OCI-M2 (cell line): ENCODE measurements at regions not wholly inside any gene's neighbourhood (a gene's known extent, or its start where the extent isn't known, plus 50 kb on each side); places are given as distances from the start of the nearest gene placed in this dataset.

Experiments used
- DNase-seq: peaks from one replicate; lab custom pipeline; 2025; ENCODE audit not compliant: unreplicated experiment; lab: John Stamatoyannopoulos, UW

GRCh38 chr19:30757104-30757836, 385.1 kb downstream of the ZNF536 start:
- DNase-seq = no peak

GRCh38 chr19:30755581-30755980, 383.4 kb downstream of the ZNF536 start:
- DNase-seq = no peak

DNA sequence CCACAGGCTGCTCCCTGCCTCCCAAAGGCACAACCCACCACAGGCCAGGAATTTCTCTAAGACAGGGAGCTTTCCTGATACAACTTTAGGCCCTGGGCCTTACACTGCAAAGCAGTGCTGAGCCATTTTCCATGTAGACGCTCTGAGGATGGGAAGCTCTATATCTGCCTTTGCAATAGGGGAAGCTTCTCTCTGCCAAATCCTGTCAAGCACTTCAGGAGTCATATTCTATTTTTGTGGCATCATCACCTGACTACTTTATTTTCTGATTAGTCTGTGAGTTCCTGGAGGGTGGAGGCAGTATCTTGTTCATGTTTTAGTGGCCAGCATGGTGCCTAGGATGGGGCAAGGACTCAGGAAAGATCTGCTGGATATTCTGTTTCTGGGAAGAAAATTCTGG, 382.0 kb downstream of the ZNF536 start:
- DNase-seq = no peak

DNA sequence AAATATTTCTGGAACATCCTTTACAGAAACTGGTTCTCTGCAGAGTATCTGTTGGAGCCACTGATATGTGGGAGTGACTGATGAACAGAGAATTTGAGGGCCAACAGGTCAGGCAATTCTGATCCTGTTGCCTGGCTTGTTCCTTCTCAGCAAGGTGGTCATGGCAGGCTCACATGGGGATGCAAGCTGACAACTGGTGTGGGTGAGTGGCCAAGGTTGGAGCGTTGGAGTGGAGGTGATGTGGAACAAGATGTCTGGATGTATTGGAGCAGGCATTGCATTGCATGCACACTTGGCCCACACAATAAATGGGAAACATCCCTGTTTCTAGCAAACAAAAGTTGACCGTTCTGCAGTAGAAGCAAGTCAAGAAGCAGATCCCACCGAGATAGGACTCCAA, 380.7 kb downstream of the ZNF536 start:
- no peak for DNase-seq

DNA sequence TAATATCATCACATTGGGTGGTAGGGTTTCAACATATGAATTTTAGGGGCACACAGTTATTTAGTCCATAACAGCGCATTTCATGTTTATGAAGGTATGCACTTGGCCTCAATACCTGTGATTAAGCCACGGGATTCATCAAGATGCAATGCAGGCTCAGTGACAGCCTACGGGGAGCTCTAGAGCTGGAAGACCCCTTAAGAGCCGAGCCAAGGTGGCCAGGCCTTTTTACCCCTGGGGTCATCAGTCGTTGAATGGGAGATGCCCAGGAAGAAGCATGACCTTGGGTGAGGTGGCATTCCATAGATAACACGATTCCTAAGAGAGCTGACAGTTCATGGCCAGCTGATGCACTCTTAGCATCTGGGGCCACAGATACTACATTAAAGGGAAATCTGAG, 380.0 kb downstream of the ZNF536 start:
- DNase-seq = no peak

DNA sequence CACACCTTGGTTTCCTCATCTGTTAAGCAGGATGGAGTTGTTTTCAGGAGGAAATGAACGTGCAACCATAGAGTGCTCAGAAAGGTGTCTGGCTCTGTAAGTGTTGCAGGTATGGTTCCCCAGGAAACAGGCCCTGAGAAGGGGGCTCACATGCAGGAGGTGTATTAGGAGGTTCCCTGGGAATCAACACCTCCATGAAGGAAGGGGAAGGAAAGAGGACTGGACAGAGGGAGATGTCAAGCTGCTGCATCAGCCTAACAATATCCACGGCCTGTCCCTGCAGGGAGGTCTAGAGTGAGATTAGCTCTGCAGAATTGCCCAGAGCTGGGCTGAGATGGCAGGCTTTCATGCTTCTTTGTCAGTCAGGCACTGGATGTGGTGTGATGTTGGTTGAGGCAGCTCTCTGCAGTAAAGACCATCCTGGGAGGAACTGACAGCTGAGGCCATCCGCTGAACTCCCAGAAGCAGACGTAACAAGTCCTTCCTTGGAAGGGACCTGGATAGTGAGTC, 373.3 kb downstream of the ZNF536 start:
- DNase-seq = no peak

- DNase-seq = no peak
Observed at GRCh38 chr19:30744741-30745475, 372.7 kb downstream of the ZNF536 start.

DNA sequence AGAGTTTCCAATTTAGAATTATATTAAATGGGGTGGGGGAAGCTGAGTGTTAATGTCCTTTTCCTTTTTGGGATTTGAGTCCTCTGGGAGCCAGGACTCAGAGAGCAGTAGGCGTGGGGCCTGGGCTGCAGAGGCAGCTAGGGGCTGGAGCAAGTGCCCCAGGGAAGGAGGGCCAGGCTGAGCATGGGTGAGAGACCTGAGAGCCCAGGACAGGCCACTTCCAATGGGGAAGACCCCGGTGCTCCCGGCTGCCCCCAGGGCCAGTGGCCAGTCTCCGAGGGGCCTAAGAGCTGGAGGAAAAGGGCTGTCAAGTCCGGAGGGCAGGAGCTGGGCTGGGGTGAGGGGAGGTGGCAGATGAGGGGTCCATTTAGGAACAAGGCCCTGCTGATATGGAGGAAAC, 371.5 kb downstream of the ZNF536 start:
- DNase-seq = no peak

DNA sequence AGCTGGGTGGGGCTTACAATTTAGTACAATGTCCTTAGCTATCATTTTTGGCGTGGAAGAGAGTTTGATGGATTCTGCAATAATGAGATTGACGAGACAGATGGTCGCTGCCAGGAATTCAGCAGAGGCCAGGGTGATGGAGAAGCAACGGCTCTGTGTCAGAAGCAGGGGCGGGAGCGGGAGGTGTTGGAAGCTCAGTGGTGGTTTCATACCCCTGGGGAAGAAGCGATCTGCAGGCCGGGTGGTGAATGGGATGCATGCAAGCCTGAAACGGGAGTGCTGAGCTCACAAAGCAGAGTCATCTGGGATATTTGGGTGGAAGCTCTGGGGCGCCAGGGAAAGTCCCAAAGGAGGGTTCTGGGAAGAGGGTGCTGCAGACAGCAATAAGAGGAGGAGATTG, 370.8 kb downstream of the ZNF536 start:
- DNase-seq = no peak

GRCh38 chr19:30742406-30742938, 370.3 kb downstream of the ZNF536 start:
- no peak for DNase-seq

- DNase-seq = no peak
Observed at GRCh38 chr19:30741566-30741965, 369.4 kb downstream of the ZNF536 start.

- DNase-seq = no peak
Observed at GRCh38 chr19:30739394-30739793, 367.2 kb downstream of the ZNF536 start.

DNA sequence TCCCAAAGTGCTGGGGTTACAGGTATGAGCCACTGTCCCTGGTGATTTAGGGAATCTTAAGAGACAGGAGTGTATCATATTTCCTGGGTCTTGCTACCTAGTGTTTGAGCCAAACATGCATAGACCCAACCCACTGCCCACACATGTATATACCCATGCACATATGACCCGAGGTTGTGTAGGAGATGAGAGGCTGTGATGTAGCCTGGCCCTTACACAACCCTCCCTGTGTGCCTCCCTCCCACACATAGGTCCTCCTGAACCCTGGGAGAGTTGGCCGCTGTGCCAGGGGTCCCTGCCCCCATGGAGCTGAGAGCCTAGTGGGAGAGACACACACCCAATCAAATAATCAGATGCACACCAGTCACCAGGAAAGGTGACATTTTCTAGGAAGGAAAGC, 365.9 kb downstream of the ZNF536 start:
- DNase-seq = no peak

DNA sequence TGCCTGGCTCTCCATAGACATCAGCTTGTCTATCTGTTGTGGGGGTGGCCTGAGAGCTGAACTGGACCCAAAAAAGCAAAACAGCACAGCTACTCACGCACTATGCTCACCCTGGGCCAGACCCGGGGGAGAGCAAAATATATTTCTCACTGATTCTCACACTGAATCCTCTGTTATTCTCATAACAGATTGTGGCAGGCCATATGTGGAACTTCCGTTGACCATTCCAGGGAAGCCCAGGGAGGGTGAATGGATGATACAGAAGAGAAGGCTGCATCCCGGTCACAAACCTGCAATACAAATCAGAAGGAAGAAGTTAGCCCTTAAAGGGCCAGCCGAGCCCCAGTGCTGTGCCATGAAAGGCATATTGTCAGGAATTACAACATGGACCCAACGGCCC, 362.5 kb downstream of the ZNF536 start:
- DNase-seq = no peak

GRCh38 chr19:30733826-30734550, 361.8 kb downstream of the ZNF536 start:
- no peak for DNase-seq

GRCh38 chr19:30731591-30731990, 359.4 kb downstream of the ZNF536 start:
- no peak for DNase-seq

DNA sequence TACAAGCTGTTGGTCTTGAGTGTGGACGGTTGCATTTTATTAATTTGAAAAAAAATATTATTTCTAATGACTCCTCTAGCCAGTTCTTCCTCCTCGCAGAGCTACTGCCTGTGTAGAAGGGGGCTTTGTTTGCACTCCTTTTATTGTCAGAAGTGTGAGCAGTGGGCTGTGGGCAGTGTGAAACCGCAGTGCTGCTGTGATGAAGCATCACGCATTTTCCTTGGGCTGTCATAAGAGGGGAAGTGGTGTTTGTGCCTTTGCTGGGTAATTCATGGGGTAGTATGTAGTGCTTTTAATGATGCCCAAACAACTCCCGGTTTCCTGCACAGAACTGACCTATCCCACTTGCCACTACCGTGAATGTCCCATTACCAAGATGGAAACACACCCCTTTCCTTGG, 357.3 kb downstream of the ZNF536 start:
- DNase-seq = no peak

DNA sequence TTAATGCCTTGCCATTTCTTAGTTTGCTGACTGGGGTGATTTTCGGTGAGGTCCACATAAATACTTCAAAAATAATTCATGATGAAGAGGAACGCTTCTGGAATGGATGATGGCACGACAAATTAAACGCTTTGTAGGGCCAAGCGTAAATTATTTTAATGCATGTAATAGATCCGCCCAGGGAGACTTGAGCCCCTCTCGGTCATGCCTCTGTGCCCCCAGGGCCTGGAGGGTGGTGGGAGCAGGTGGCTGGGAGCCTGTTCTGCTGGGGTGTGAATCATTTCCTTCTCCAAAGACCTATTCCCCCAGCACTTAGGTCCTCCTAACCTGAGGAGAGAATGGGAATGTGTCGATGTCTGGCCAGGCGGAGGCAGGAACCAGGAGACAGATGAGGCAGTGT, 350.6 kb downstream of the ZNF536 start:
- DNase-seq = no peak

DNA sequence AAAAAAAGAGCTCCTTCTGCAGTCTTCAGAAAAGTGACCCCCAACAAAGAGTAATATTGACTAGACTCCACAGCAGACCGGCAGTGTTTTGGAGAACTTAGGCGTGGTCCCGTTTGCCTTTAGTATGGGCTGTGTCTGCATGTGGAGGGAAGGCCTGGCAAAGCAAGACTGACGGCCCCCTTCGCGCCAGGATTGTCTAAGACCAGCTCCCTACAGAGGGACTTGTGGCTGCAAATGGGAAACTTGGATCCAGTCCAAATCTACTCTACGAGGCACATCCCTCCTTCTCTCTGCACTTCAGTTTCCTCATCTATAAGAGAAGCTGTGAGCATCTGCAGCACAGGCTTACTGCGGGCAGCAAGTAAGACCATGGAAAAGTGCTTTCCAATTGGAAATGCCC, 350.0 kb downstream of the ZNF536 start:
- DNase-seq = no peak

- no peak for DNase-seq
Observed at GRCh38 chr19:30719999-30720345, 347.8 kb downstream of the ZNF536 start.

GRCh38 chr19:30719189-30719998, 347.2 kb downstream of the ZNF536 start:
- no peak for DNase-seq
